PC-3 (cell line): ENCODE measurements at regions not wholly inside any gene's neighbourhood (a gene's known extent, or its start where the extent isn't known, plus 50 kb on each side); places are given as distances from the start of the nearest gene placed in this dataset.

Experiments used
- EZH2 ChIP-seq: fragments of 300-600 bp; sonication (generic); IDR thresholded peaks from one replicate; pipeline ENCODE4 v1.6.1; 2017; ENCODE audit warnings: antibody characterized with exemption, mild to moderate bottlenecking, low read length; ENCODE audit not compliant: unreplicated experiment
- EZH2phosphoT487 ChIP-seq: fragments of 300-600 bp; sonication (generic); IDR thresholded peaks from 2 replicates; pipeline ENCODE4 v1.6.1; 2018; ENCODE audit warnings: mild to moderate bottlenecking, antibody characterized with exemption, low read length, borderline replicate concordance
- TF ChIP-seq, protein P1 (sequence below): fragments of 300-600 bp; sonication (generic); conservative IDR thresholded peaks from 2 replicates; pipeline ENCODE4 v1.5.1; 2017; ENCODE audit warnings: antibody characterized with exemption, low read depth, mild to moderate bottlenecking, low read length

DNA sequence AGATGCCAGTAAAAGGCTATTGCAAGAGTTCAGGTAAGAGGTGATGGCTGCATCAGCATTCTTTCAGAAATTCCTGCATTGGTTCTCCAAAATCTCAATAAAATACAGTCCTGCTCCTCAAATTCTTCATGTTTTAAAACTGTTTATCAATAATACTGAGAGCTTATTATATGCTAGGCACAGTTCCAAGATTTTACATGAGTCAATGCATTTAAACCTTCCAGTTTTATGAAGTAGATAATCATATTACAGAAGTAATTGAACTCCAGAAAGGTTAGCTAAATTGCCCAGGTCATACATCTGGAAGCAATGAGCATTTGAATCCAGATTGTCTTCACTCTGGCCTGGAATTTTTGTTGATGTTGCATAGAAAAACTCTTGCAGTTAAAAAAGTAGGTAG lies 282.9 kb upstream of the SLITRK6 start:
- TF ChIP-seq, protein P1, sequence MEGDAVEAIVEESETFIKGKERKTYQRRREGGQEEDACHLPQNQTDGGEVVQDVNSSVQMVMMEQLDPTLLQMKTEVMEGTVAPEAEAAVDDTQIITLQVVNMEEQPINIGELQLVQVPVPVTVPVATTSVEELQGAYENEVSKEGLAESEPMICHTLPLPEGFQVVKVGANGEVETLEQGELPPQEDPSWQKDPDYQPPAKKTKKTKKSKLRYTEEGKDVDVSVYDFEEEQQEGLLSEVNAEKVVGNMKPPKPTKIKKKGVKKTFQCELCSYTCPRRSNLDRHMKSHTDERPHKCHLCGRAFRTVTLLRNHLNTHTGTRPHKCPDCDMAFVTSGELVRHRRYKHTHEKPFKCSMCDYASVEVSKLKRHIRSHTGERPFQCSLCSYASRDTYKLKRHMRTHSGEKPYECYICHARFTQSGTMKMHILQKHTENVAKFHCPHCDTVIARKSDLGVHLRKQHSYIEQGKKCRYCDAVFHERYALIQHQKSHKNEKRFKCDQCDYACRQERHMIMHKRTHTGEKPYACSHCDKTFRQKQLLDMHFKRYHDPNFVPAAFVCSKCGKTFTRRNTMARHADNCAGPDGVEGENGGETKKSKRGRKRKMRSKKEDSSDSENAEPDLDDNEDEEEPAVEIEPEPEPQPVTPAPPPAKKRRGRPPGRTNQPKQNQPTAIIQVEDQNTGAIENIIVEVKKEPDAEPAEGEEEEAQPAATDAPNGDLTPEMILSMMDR = no peak
- TF ChIP-seq EZH2phosphoT487 = no peak
- no peak for TF ChIP-seq EZH2
